ENCODE measurements at regions not wholly inside any gene's neighbourhood (a gene's known extent, or its start where the extent isn't known, plus 50 kb on each side); places are given as distances from the start of the nearest gene placed in this dataset.

DNA sequence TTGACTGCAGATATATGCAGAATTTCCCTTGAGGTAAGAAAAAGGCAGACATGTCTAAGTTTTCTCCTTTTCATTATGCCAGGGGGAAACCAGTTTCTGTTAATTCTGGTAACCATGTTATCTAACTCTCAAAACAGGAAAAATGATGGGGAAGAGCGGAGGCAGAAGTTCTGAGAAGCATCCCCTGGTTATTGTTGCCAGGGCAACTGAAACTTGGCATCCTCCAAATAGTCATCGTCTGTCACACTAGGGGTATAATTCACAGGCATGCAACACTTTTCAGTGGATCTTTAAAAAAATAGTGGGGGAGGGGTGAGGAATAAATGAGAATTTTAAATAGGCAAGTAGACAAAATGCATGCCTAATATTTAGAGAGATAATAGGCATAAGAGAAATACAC, 715.3 kb upstream of the CXADR start:
- DNase-seq = no peak

DNA sequence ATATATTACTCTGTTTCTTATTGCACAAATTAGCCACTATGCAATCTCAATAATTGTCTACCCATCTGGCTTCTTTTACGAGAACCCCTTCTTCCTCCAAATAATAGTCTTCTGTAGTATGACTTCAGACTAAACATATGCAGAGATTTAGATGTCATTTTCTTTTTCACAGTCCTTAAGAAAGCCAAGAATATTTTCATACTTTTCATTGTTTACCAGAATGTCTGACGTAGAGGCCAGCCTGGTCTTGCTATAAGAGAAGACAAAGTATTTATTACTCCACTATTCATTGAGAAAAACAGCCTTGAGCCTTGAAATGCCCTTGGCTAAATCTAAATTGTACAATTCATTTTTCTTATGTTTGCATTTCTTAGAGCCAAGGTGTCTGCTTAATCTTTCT, 714.9 kb upstream of the CXADR start:
- DNase-seq = no peak

DNA sequence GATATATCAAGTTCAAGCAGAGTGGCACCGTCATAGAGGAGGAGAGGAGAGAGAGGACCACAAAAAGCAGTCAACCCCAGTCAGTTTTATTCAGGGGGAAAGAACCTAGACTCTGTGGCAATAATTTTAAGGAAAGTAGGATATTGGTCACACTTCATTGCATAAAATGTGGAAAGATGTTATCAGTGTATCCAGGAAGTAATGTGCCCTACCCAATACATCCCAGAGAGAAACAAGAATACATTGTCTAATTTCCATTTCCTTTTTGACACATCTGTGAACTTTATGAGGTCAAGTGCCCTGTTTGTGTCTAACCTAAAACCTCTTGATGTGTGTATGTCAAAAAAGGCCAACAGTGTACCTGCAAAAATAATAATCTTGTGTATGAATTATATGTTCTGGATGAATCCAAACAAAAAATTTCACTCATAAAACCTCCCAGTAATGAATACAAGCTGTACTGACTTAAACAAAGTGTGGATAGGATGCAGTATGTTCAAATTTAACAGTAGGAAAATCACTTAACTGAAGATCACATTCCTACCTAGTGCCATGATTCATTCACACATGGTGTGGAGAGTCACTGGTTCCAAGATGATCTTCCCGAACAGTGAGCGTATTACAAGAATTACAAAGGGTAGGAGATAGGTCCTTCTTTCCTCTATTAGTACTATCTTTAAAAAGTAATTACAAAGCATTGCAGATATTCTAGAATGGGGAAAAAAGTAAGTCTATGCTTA, 712.1 kb upstream of the CXADR start:
- no peak for DNase-seq

DNA sequence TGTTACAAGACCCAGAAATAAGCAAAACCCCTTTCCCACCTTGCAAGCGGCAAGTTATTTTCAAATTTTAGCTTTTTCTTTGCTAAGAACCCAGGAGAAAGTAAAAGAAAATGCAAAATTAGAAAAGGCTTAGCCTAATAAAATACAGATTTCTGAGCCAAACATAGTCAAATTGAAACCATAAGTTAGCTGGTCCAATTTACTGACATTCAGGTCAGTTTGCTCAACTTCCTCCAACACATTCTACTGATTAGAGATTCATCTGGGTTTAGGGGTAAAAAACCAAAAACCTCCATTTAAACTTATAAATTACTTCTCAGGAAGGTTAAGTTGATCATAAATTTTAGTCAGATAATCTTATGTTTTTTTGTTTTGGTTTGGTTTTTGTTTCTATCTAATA, 701.8 kb upstream of the CXADR start:
- no peak for DNase-seq

DNA sequence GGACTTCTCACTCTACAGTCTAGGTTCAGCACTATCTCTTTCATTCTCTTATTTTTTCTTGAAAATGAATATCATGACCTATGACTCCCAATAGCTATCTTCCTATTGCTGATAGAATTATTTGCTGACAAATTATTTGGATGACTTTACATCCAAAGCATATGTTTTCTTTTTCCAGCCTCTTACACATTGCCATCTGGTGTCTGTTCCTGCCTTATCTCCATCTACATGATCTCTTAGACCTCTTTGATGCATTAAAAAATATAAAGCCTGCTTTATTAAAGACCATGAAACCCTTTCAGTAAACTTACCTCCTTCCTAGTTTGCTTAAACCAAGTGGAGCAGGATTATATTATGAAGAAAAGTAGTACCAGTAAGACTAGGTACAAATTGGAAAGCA, 700.9 kb upstream of the CXADR start:
- no peak for DNase-seq

DNA sequence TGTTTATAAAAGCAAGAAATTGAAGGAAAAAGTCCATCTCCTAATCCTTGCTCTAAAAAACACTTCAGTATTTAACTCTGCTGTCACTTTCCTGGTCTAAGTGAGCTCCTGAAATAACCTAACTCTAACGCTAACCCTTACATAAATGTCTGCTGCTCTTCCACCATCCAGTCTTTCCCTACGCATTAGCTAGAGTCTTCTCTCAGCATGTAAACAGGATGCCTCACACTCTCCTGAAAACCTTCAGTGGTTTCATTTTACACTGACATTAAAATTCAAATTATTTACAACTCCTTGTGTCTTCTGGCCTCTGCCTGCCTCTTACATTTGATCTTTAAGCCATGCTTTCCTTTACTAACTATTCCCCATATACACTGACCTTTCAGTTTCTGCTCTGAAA, 697.6 kb upstream of the CXADR start:
- no peak for DNase-seq

DNA sequence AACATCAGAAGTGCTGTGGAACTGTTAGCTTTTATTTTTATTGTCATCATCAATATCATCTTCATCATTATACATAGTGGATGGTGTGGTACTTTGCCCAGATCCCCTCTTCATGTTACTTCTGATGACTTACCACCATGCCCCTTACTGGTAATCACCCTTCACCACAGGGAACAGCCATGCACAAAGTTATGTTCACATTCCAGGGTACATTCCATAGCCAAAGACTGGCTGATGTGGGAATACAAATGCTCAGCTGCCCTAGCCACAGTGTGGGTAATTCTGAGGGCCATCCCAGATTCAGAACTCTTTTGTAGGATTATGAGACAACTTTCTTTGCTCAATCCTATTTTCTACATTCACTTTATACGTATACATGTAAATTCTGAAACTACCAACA, 691.3 kb upstream of the CXADR start:
- DNase-seq = no peak

DNA sequence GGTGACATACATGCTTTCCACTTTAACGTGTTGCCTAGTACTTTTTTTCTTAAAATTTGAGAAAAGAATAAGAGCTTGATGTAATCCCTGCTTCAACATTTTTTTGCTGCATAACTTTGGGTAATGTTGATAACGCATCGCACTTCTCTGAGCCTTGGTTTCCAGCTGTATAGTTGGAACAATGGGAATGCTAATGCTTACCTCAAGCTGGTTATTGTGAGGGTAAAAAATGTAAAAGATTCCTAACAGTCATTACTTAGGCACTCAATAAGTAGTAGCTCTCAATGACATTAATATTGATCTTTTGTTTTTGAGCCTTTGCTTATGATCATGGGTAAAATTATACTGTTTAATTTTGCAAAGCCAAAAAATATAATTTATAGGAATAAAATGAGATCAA, 683.3 kb upstream of the CXADR start:
- DNase-seq = no peak

DNA sequence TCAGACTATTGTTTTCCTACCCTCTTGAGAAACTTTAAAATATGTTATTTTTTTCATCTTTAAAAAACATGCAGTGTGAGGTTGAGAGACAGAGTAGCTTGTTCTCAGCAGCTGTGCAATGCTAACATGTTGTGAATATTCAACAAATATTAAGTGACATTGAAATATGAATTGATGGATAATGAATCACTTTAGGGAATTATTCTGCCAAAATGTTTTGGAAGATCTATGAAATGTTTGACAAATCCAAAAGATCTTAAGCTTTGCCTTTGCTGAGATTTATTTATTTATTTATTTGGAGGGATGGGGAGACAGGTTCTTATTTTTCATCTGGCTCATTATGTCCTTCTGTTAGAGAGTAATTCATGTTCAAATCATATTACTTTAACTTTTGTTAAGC, 680.1 kb upstream of the CXADR start:
- no peak for DNase-seq

DNA sequence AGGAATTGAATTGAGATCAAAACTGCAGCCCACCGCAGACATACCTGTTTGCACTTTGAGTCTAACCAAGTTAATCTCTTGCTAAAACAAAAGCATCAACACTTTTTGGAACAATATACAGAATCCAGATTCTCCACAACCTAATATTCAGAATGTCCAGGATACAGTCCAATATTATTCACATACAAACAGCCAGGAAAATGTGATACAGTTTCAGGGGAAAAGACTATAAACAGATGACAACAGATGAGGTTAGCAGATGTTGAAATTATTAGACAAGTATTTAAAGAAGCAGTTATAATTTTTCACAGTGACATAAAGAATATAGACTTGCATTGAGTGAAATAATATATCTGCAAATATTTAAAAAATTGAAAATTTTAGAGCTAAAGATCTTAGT, 678.1 kb upstream of the CXADR start:
- no peak for DNase-seq

DNA sequence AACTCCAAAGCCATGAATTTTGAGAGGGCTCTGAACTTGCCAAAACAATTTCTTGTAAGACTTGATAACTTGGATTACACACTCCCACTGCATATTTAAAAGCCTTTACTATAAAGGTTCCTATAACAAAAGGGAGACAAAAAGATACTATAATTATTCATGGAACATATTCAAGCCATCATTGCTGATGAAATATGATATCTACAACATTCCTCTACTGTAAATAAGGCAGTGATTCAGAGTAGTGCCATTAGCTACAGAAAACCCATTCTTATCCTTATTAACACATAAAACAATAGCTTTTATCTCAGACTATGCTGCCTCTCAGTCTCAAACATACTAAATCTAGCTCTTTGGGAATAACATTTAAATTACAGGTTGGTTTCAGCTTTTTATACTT, 675.5 kb upstream of the CXADR start:
- no peak for DNase-seq

DNA sequence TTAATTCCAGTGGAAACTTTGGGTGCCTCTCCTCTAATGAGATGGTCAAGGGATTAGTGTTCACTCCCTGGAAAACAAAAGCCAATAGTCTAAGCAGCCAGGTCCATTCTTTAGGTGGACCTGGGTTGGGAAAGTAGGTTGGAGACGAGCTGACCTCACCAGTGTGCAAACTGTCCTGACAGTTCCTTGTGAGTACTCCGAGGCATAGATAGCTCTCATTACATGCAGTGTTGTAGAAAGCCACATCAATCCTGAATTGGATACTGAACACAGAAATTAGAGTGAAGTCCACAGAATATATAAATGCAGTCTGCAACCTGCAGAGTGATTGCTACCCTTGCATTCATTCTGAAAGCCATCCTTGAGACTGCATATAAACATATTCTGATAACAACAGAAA, 675.1 kb upstream of the CXADR start:
- DNase-seq = no peak

DNA sequence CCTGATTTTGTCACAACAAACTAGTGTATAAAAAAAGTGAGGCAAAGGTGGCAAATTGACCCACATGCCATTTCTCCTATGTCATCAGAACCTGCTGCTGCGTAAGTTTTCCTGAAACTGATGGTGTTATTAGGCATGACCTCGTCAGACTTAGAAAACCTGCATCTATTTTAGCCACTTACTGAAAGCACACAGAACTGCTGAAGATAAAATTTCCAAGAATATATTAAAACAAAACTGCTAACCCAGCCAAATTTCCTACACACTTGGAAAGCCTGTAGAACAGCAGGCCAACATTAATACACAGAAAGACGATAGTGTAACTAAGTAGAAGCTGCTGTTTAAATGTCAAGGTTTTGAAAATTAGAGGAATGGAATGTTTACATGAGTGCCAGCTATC, 674.5 kb upstream of the CXADR start:
- DNase-seq = no peak

DNA sequence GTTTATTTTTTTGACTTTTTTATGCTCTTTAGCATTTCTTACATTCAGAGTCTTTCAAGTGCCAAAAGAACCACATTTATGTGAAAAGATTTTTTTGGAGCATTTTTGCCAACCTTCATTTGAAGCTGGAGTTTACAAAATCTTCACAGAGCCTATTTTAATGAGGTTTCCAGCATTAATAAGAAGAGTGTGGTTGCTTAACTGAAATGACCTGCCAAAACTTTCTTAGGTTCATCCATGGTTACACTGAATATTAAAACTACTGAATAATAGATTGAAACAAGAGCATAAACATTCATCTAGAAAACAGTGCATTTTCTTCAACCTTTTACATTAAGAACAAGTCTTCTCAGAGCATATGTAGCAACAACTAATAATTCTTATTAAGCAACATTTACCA, 672.3 kb upstream of the CXADR start:
- DNase-seq = no peak

DNA sequence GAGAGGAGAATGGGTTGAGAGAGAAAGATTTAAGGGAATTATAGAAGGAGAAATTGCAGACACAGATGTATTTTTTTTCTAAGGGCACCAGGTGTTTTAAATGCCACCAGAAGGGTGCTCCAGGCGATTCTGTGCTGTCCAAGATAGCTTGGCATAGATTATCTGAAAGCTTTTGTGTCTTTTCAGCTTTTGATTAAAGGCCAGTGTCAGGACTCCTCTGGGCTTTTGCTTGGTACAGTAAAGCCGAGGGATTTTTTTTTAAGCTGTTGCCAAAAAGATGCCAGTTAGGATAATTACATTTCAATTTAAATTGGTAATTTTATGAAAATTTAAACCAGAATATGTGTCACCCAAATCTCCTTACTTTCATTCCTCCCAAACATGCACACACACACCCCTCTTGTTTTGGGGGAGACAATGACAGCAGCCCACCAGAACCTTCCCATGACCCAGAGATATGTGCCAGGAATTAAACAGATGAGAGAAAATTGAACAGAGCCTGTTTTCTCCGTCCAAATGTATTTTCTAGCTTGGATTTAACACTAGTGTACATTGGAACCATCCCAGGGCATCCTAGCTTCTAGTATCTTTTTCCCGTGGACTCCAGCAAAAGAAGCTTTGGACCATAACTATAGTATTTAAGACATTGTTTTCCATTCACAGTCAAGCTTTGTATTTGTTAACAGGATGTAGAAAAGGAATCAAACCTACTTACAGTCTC, 670.7 kb upstream of the CXADR start:
- peak; percentile 29 for DNase-seq

DNA sequence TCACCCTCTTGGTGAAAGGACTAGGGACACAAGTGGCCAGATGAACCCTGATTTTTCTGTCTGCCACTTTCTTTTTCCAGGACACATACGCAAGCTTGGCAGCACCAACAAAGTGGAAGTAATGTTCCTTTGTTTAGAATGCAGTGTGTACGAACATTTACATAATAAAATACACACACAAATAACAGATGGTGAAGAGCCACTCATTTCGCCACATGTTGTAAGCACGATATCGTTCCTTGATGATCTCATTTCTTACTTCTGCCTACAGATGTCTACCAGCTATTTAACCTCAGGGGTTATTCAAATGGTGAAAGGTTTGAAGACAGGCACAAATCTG, 670.2 kb upstream of the CXADR start:
- DNase-seq = peak; percentile 55

DNA sequence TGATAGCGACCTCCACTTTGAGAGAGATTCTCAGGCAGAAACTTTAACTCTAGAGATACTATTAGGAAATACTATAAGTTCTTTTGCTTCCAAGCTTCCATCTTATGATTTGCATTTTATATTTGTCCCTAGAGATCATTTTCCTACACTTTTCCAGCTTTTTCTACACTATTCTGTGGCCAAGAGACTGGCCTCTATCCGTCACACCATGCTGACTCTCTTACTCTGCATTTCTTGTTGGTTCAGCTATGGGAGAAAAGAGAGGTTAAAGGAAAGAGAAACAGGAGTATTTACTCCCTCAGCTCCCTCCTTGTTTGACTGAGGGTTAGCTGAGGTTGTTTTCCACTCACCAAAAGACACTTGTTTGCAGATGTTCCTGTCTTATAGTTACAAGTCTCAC, 665.6 kb upstream of the CXADR start:
- DNase-seq = no peak

DNA sequence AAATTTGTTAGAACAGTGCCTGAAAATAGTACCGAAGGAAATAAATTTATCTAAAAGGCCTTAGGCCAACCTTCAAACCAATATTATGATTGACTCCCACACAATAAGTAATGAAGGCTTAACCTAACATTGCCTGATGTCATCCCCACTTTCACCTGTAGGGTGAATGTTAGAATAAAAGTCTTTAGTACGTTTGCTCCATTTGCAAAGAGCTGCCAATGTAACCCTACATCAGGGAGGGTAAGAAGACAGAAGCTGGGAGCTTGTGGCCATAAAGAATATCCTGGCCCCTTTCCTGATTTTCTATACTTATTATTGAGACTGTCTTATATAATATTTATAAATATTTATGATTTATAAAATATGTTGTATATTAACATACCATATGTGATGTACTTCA, 661.8 kb upstream of the CXADR start:
- DNase-seq = no peak

DNA sequence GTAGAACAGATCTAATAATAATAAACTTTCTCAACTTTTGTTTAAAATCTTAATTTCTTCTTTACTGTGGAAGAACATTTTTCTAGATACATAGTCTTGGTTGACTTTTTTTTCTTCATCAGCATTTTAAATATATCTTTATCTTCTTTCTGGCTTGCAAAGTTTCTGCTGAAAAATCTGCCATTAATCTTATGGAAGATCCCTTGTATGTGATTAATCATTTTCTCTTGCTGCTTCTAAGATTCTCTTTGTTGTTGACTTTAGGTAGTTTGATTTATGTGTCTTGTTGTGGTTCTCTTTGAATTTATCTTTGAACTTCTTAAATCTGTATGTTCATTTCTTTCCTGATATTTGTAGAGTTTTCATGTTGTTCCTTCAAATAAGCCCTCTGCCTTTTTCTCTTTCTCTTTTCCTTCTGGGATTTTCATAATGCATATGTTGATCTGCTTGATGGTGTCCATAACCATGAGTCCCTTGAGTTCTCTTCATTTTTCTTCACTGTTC, 657.6 kb upstream of the CXADR start:
- no peak for DNase-seq

DNA sequence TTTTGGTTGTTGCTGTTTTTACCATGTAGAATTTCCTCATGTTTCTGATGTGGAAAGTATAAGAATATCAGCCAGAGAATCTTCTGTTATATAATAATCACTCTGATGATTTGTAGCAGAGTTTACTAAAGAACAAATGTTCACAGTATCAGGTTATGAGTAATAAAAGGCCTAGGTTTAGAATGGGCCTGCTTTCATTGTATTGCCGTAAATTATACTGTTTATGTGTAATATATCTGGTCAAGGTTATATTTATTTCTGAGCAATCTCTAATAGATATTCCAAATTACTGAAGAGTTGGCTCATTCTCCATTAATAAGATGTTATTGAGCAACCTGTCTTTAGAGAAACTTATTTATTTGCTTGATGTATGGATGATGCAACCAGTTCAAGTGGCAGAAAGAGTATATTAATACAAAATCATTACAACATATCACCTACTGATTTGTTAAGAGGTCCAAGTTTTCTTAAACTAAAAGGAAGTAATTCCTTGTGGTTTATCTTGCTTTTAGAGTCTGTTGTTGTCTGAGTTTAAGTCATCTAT, 649.4 kb upstream of the CXADR start:
- no peak for DNase-seq

DNA sequence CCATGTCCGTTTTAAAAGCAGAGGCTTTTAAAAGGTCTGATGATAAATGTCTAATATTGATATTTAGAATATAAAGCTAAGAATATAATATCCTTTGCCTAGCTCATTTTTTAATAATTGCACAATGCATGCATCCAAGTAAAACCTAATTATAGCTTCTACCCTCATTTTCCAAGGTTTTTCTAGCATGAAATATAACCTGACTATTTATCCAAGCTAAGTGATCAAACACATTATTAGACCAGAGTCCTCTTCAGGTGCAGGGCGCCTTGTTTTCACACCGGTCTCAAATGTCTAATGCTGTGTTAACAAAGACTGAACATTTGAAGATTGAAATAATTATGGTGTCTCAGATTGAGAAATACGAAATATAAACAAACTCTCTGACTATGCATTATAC, 648.9 kb upstream of the CXADR start:
- DNase-seq = peak; percentile 30

DNA sequence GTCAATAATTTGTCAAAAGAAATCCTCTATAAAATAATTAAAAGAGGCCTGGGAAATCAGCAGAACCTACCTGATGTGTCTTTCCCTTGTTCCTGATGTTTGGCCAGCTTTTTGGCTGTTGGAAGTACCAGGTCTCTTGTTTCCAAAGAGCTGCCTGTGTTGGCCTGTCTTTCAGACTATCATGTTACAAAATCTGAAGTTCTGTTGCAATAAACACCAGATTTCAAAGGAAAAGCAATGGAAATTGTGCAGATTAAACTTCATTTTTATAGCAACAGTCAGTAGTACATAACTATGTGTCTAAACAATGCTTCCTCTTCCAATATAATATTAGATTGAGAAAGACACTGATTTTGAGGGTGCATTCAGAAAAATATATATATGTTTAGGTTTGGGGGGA, 647.2 kb upstream of the CXADR start:
- peak; percentile 31 for DNase-seq

DNA sequence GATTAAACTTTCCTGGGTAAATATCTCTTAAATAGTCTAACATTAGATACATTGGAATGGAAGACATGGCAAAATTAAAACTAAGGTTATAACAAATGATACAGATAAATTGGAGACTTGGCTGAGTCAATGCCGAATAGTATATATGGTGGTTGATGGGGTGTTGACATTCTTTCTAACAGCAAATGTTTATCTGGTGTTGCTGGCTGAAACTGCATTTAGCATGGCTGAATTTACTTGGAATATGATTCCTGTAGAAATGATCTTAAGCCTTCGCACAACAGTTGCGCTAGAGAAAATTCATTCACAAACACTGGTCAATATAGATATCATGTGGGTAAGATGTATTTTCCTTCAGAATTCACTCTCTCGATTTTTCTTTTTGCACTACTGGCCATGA, 646.0 kb upstream of the CXADR start:
- DNase-seq = no peak

DNA sequence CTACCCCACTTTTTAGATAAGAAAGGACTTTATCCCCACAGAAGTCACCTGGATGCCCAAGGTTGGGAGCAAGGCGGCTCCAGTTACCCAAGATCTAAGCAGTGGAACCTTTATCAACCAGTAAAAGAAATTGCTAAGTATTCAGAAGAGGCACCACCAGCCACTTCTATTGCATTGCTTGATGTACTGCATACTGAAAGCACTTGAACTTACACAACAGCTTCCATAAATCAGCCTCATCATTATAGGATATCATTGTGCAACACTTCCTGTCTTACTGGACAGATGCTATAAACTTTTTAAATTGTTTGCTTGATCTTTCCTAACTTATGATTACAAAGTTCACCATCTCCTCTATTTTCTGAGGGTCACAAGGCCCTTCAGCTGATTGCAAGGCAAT, 642.7 kb upstream of the CXADR start:
- DNase-seq = no peak

DNA sequence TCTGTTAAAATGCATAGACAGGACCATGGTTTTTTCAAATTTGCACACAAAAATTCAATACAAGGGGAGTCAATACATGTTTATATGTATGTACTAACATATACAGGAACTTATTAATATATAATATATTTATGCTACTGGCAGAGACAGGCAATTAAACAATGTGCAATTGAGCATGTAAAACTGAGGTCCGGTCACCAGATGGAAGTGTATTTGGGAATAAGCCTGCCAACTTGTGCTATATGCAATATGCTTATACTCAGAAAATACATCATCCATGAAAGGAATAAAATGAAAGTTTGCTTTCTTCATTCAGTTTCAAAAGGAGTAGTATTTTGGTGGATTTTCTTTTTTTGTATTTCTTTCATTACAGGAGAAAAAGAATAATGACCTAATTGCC, 640.2 kb upstream of the CXADR start:
- peak; percentile 33 for DNase-seq
